ENCODE measurements at regions not wholly inside any gene's neighbourhood (a gene's known extent, or its start where the extent isn't known, plus 50 kb on each side); places are given as distances from the start of the nearest gene placed in this dataset.

GRCh38 chr4:124879195-124879594 lies 166.7 kb upstream of the ANKRD50 start:
- no peak overlapping the region for H3K9ac ChIP-seq (replicated peaks; ENCODE audit: extremely low read depth, insufficient read depth, low read length)
- DNase-seq (ENCODE audit: low read depth, low spot score) (no peak), FAIRE-seq (no peak)
- dilution Hi-C loops (cut with MboI; ENCODE audit: extremely low pct_ligation_motif_present, low sequenced_read_pairs) = no loop called here
- H3K79me2 ChIP-seq (ENCODE audit: control insufficient read depth, insufficient read depth, low read length) = no peaks in the 10 kb centered on the region
- CTCF ChIA-PET = interaction anchor here (1.0 kb wide), 1 partner anchor 19 kb away, joined by 3 read pairs; no protein-coding TSS in a partner anchor
- H2AFZ ChIP-seq (ENCODE audit: low read depth, low read length) = no peak overlapping the region
- no peaks in the 10 kb centered on the region for H3K27me3 ChIP-seq (ENCODE audit: control insufficient read depth in 2 of 2, insufficient read depth in 2 of 2, low read length in 2 of 2)
- no peaks in the 10 kb centered on the region for H3K9me1 ChIP-seq (replicated peaks; ENCODE audit: control insufficient read depth, extremely low read depth, insufficient read depth, low read length)
- no peaks in the 10 kb centered on the region for H3K36me3 ChIP-seq (ENCODE audit: control insufficient read depth in 2 of 2, extremely low read depth in 1 of 2, insufficient read depth in 2 of 2, low read length in 2 of 2)
- no peak overlapping the region for H3K4me3 ChIP-seq (replicated peaks in 1 of 3; ENCODE audit: insufficient read depth in 1 of 3, low read depth in 1 of 3, low read length in 3 of 3)
- POLR2A ChIA-PET = no interaction called here
- H3K4me2 ChIP-seq (ENCODE audit: insufficient read depth, low read length) = no peak overlapping the region
- H3K4me1 ChIP-seq (ENCODE audit: control insufficient read depth, extremely low read depth, insufficient read depth, low read length) = no peaks in the 10 kb centered on the region
- H4K20me1 ChIP-seq (replicated peaks; ENCODE audit: control insufficient read depth, extremely low read depth, insufficient read depth, low read length) = no peaks in the 10 kb centered on the region
- intact Hi-C loops (cut with micrococcal nuclease) = no loop called here
- H3K27ac ChIP-seq (ENCODE audit: insufficient read depth, low read depth, low read length) = no peak overlapping the region
- no TSS peak for BruUV-seq (replicated peaks)
- TF ChIP-seq MYC (IDR thresholded peaks at IDR 0.05; ENCODE audit: low read depth, low read length) (no peak), GATA2 (IDR thresholded peaks at IDR 0.05; ENCODE audit: insufficient read depth, insufficient read length, low read depth, low read length) (no peak), FOS (IDR thresholded peaks at IDR 0.05; ENCODE audit: borderline replicate concordance, insufficient read depth, low read length) (no peak), POLR2A (IDR thresholded peaks at IDR 0.05; ENCODE audit: low read depth, low read length) (no peak)
- no peaks in the 10 kb centered on the region for H3K9me3 ChIP-seq (replicated peaks; ENCODE audit: control insufficient read depth, insufficient read depth, low read length)

GRCh38 chr4:124874172-124874450 lies 161.6 kb upstream of the ANKRD50 start:
- Histone ChIP-seq H4K20me1 (replicated peaks; ENCODE audit: control insufficient read depth, extremely low read depth, insufficient read depth, low read length) (no peaks in the 10 kb centered on the region), H3K9ac (replicated peaks; ENCODE audit: extremely low read depth, insufficient read depth, low read length) (no peak overlapping the region), H3K4me1 (ENCODE audit: control insufficient read depth, extremely low read depth, insufficient read depth, low read length) (no peaks in the 10 kb centered on the region), H3K9me1 (replicated peaks; ENCODE audit: control insufficient read depth, extremely low read depth, insufficient read depth, low read length) (no peaks in the 10 kb centered on the region), H3K9me3 (replicated peaks; ENCODE audit: control insufficient read depth, insufficient read depth, low read length) (no peaks in the 10 kb centered on the region), H3K27ac (ENCODE audit: insufficient read depth, low read depth, low read length) (no peak overlapping the region), H3K79me2 (ENCODE audit: control insufficient read depth, insufficient read depth, low read length) (no peaks in the 10 kb centered on the region), H2AFZ (ENCODE audit: low read depth, low read length) (no peak overlapping the region), H3K4me3 (replicated peaks in 1 of 3; ENCODE audit: insufficient read depth in 1 of 3, low read depth in 1 of 3, low read length in 3 of 3) (no peak overlapping the region), H3K27me3 (ENCODE audit: control insufficient read depth in 2 of 2, insufficient read depth in 2 of 2, low read length in 2 of 2) (no peaks in the 10 kb centered on the region), H3K4me2 (ENCODE audit: insufficient read depth, low read length) (no peak overlapping the region), H3K36me3 (ENCODE audit: control insufficient read depth in 2 of 2, extremely low read depth in 1 of 2, insufficient read depth in 2 of 2, low read length in 2 of 2) (no peaks in the 10 kb centered on the region)
- TF ChIP-seq POLR2AphosphoS5 (IDR thresholded peaks at IDR 0.05; ENCODE audit: insufficient read depth, low read depth, low read length) (no peak), GATA2 (IDR thresholded peaks at IDR 0.05; ENCODE audit: insufficient read depth, insufficient read length, low read depth, low read length) (no peak), FOS (IDR thresholded peaks at IDR 0.05; ENCODE audit: borderline replicate concordance, insufficient read depth, low read length) (no peak), MYC (IDR thresholded peaks at IDR 0.05; ENCODE audit: low read depth, low read length) (no peak), MAX (IDR thresholded peaks at IDR 0.05; ENCODE audit: insufficient read depth, insufficient read length) (no peak), CTCF (IDR thresholded peaks at IDR 0.05; ENCODE audit: extremely low read depth in 1 of 2, insufficient read depth in 1 of 2, low read depth in 1 of 2, low read length in 2 of 2) (no peak), POLR2A (IDR thresholded peaks at IDR 0.05; ENCODE audit: low read depth, low read length) (no peak), JUN (IDR thresholded peaks at IDR 0.05; ENCODE audit: borderline replicate concordance, insufficient read depth, insufficient read length, low read depth) (no peak), EZH2 (IDR thresholded peaks at IDR 0.05; ENCODE audit: borderline replicate concordance, low read depth, low read length, severe bottlenecking) (no peak)
- dilution Hi-C loops (cut with MboI; ENCODE audit: extremely low pct_ligation_motif_present, low sequenced_read_pairs) (no loop called here), intact Hi-C loops (cut with micrococcal nuclease) (no loop called here)
- FAIRE-seq (no peak), DNase-seq (ENCODE audit: low read depth, low spot score) (no peak)
- BruUV-seq (replicated peaks) = no TSS peak
- POLR2A ChIA-PET = no interaction called here
- CTCF ChIA-PET = no interaction called here
